ENCODE measurements at regions not wholly inside any gene's neighbourhood (a gene's known extent, or its start where the extent isn't known, plus 50 kb on each side); places are given as distances from the start of the nearest gene placed in this dataset.

- H3K4me1 ChIP-seq (ENCODE audit: insufficient read depth, low read length, severe bottlenecking), result no peaks in the 10 kb centered on the region
- no peaks in the 10 kb centered on the region for H3K79me2 ChIP-seq (ENCODE audit: insufficient read depth, low read length)
- TF ChIP-seq EZH2 (IDR thresholded peaks at IDR 0.05; ENCODE audit: borderline replicate concordance, low read length) (no peak), CTCF (IDR thresholded peaks at IDR 0.05; ENCODE audit: low read length) (no peak)
- no peak overlapping the region for H3K4me2 ChIP-seq (ENCODE audit: low read length)
- no peaks in the 10 kb centered on the region for H3K36me3 ChIP-seq (ENCODE audit: insufficient read depth, low read length)
- no peaks in the 10 kb centered on the region for H4K20me1 ChIP-seq (ENCODE audit: insufficient read depth, low read length)
- no peak overlapping the region for H3K27ac ChIP-seq (ENCODE audit: low read depth, low read length, poor library complexity, severe bottlenecking)
- H3K9me3 ChIP-seq (ENCODE audit: low read length), result no peaks in the 10 kb centered on the region
- H3K27me3 ChIP-seq (ENCODE audit: insufficient read depth, low read length), result no peaks in the 10 kb centered on the region
- no peak overlapping the region for H2AFZ ChIP-seq (ENCODE audit: low read length)
- H3F3A ChIP-seq (ENCODE audit: insufficient read depth, low read length), result no peaks in the 10 kb centered on the region
- H3K4me3 ChIP-seq (ENCODE audit: low read depth, low read length, poor library complexity, severe bottlenecking), result no peak overlapping the region
- no peaks in the 10 kb centered on the region for H3K9me2 ChIP-seq (ENCODE audit: low read depth, low read length)
- H3K9ac ChIP-seq (ENCODE audit: low read length), result no peak overlapping the region
Measured at GRCh38 chr3:182400838-182401237, 392.5 kb upstream of the ATP11B start.

- Histone ChIP-seq H3K36me3 (ENCODE audit: insufficient read depth, low read length) (no peaks in the 10 kb centered on the region), H3K79me2 (ENCODE audit: insufficient read depth, low read length) (no peaks in the 10 kb centered on the region), H3K9me2 (ENCODE audit: low read depth, low read length) (no peaks in the 10 kb centered on the region), H3K9ac (ENCODE audit: low read length) (no peak overlapping the region), H3F3A (ENCODE audit: insufficient read depth, low read length) (no peaks in the 10 kb centered on the region), H3K4me1 (ENCODE audit: insufficient read depth, low read length, severe bottlenecking) (no peaks in the 10 kb centered on the region), H4K20me1 (ENCODE audit: insufficient read depth, low read length) (no peaks in the 10 kb centered on the region), H3K9me3 (ENCODE audit: low read length) (no peaks in the 10 kb centered on the region), H3K4me2 (ENCODE audit: low read length) (no peak overlapping the region), H3K4me3 (ENCODE audit: low read depth, low read length, poor library complexity, severe bottlenecking) (no peak overlapping the region), H3K27ac (ENCODE audit: low read depth, low read length, poor library complexity, severe bottlenecking) (no peak overlapping the region), H3K27me3 (ENCODE audit: insufficient read depth, low read length) (no peaks in the 10 kb centered on the region), H2AFZ (ENCODE audit: low read length) (no peak overlapping the region)
- no peak for TF ChIP-seq CTCF (IDR thresholded peaks at IDR 0.05; ENCODE audit: low read length)
- no peak for TF ChIP-seq EZH2 (IDR thresholded peaks at IDR 0.05; ENCODE audit: borderline replicate concordance, low read length)
Measured at GRCh38 chr3:182404031-182404430, 389.3 kb upstream of the ATP11B start.

GRCh38 chr3:182405759-182406158 lies 387.5 kb upstream of the ATP11B start:
- Histone ChIP-seq H3K27ac (ENCODE audit: low read depth, low read length, poor library complexity, severe bottlenecking) (no peak overlapping the region), H3K4me2 (ENCODE audit: low read length) (no peak overlapping the region), H4K20me1 (ENCODE audit: insufficient read depth, low read length) (no peaks in the 10 kb centered on the region), H2AFZ (ENCODE audit: low read length) (no peak overlapping the region), H3K9ac (ENCODE audit: low read length) (no peak overlapping the region), H3K4me1 (ENCODE audit: insufficient read depth, low read length, severe bottlenecking) (no peaks in the 10 kb centered on the region), H3K9me3 (ENCODE audit: low read length) (no peaks in the 10 kb centered on the region), H3K79me2 (ENCODE audit: insufficient read depth, low read length) (no peaks in the 10 kb centered on the region), H3K36me3 (ENCODE audit: insufficient read depth, low read length) (no peaks in the 10 kb centered on the region), H3F3A (ENCODE audit: insufficient read depth, low read length) (no peaks in the 10 kb centered on the region), H3K4me3 (ENCODE audit: low read depth, low read length, poor library complexity, severe bottlenecking) (no peak overlapping the region), H3K9me2 (ENCODE audit: low read depth, low read length) (no peaks in the 10 kb centered on the region), H3K27me3 (ENCODE audit: insufficient read depth, low read length) (no peaks in the 10 kb centered on the region)
- TF ChIP-seq EZH2 (IDR thresholded peaks at IDR 0.05; ENCODE audit: borderline replicate concordance, low read length), result no peak

- H3F3A ChIP-seq (ENCODE audit: insufficient read depth, low read length), result no peaks in the 10 kb centered on the region
- H3K4me2 ChIP-seq (ENCODE audit: low read length), result no peak overlapping the region
- no peak overlapping the region for H3K9ac ChIP-seq (ENCODE audit: low read length)
- TF ChIP-seq EZH2 (IDR thresholded peaks at IDR 0.05; ENCODE audit: borderline replicate concordance, low read length), result no peak
- no peak for TF ChIP-seq CTCF (IDR thresholded peaks at IDR 0.05; ENCODE audit: low read length)
- H3K4me1 ChIP-seq (ENCODE audit: insufficient read depth, low read length, severe bottlenecking), result no peaks in the 10 kb centered on the region
- H3K27ac ChIP-seq (ENCODE audit: low read depth, low read length, poor library complexity, severe bottlenecking), result no peak overlapping the region
- no peaks in the 10 kb centered on the region for H3K9me2 ChIP-seq (ENCODE audit: low read depth, low read length)
- no peaks in the 10 kb centered on the region for H3K36me3 ChIP-seq (ENCODE audit: insufficient read depth, low read length)
- H3K79me2 ChIP-seq (ENCODE audit: insufficient read depth, low read length), result no peaks in the 10 kb centered on the region
- H3K4me3 ChIP-seq (ENCODE audit: low read depth, low read length, poor library complexity, severe bottlenecking), result no peak overlapping the region
- H3K9me3 ChIP-seq (ENCODE audit: low read length), result no peaks in the 10 kb centered on the region
- no peaks in the 10 kb centered on the region for H4K20me1 ChIP-seq (ENCODE audit: insufficient read depth, low read length)
- no peaks in the 10 kb centered on the region for H3K27me3 ChIP-seq (ENCODE audit: insufficient read depth, low read length)
- H2AFZ ChIP-seq (ENCODE audit: low read length), result no peak overlapping the region
Measured at GRCh38 chr3:182406786-182407185, 386.5 kb upstream of the ATP11B start.

Data from OCI-LY1 (cell line).